DMS53 treated with DMSO at 0.1 percent for 48 hours (cell line): ENCODE measurements at regions not wholly inside any gene's neighbourhood (a gene's known extent, or its start where the extent isn't known, plus 50 kb on each side); places are given as distances from the start of the nearest gene placed in this dataset.

Experiments
- DNase-seq: peaks from one replicate; lab custom pipeline; 2025; ENCODE audit not compliant: unreplicated experiment; lab: John Stamatoyannopoulos, UW

- DNase-seq: no peak
Observed at GRCh38 chr4:99714179-99714578, 56.6 kb upstream of the C4orf54 start.

GRCh38 chr4:99712530-99712929 lies 54.9 kb upstream of the C4orf54 start:
- DNase-seq: no peak

- no peak for DNase-seq
Observed at GRCh38 chr4:99712099-99712498, 54.5 kb upstream of the C4orf54 start.

GRCh38 chr4:99711657-99712056 lies 54.0 kb upstream of the C4orf54 start:
- no peak for DNase-seq

GRCh38 chr4:99710681-99711345 lies 53.2 kb upstream of the C4orf54 start:
- DNase-seq: no peak

GRCh38 chr4:99710020-99710419 lies 52.4 kb upstream of the C4orf54 start:
- DNase-seq: no peak

GRCh38 chr4:99708551-99708950 lies 50.9 kb upstream of the C4orf54 start:
- DNase-seq: no peak
